Esophagus squamous epithelium (tissue), 5 donors: ENCODE measurements at regions not wholly inside any gene's neighbourhood (a gene's known extent, or its start where the extent isn't known, plus 50 kb on each side); places are given as distances from the start of the nearest gene placed in this dataset.
A peak's percentile ranks its signal among the peaks of the same experiment; 100 is the strongest.
"Not testable (repeated sequence)": the region's sequence is repeated elsewhere in the genome, so short reads cannot be mapped to it uniquely, and the experiment has no call there.

Experiments
- DNase-seq: peaks from one replicate; lab custom pipeline; 2025; lab: John Stamatoyannopoulos, UW
- H3K27ac ChIP-seq, 4 donors: fragments of 200-600 bp; sonication (generic); one replicate each; pipeline ENCODE4 v1.5.1; 2016 to 2019; ENCODE audit warnings: mild to moderate bottlenecking in 1 of 4
- H3K27me3 ChIP-seq, 4 donors: fragments of 200-600 bp; sonication (generic); 1 replicate in 3 of 4; 2 replicates in 1 of 4; pipeline versions ENCODE4 v1.5.1 to v1.6.0; 2017 to 2021; ENCODE audit warnings: antibody characterized with exemption in 1 of 4
- H3K36me3 ChIP-seq, 3 donors: fragments of 200-600 bp; sonication (generic); one replicate each; pipeline ENCODE4 v1.5.1; 2016 to 2019
- H3K4me1 ChIP-seq, 3 donors: fragments of 200-600 bp; sonication (generic); one replicate each; pipeline ENCODE4 v1.5.1; 2017 to 2019
- H3K4me3 ChIP-seq, 4 donors: fragments of 200-600 bp; sonication (generic); 1 replicate in 3 of 4; 2 replicates in 1 of 4; pipeline ENCODE4 v1.5.1; 2016 to 2019; ENCODE audit warnings: mild to moderate bottlenecking in 2 of 4, moderate library complexity in 1 of 4
- H3K9me3 ChIP-seq, 3 donors: fragments of 200-600 bp; sonication (generic); one replicate each; pipeline ENCODE4 v1.5.1; 2016 to 2019
- POLR2A ChIP-seq, 4 donors: fragments of 450-650 bp; IDR thresholded peaks; one replicate each; pipeline ENCODE4 v1.6.1; 2017; ENCODE audit warnings: antibody characterized with exemption in 4 of 4, mild to moderate bottlenecking in 4 of 4, moderate library complexity in 3 of 4
- WGBS, 2 donors: methylation state at CpG; one replicate each; pipeline ENCODE4 v1.1.5; 2018; 5-methylcytosine and 5-hydroxymethylcytosine counted together
- intact Hi-C: fragments of 100-400 bp; cut with DNase I; formaldehyde crosslinking; loops from one replicate; pipeline ENCODE4 v1.15.0; 2022
- TF ChIP-seq, protein P1 (sequence below), 6 experiments: fragments of 450-650 bp in 4 of 6; fragments of 200-600 bp in 2 of 6; sonication (generic) in 2 of 6; IDR thresholded peaks; one replicate each; pipeline ENCODE4 v1.5.1; 2016 to 2019; ENCODE audit warnings: antibody characterized with exemption in 6 of 6, mild to moderate bottlenecking in 4 of 6, moderate library complexity in 4 of 6
- donor health status: DM: yes; HTN: yes; CAD: no.

DNA sequence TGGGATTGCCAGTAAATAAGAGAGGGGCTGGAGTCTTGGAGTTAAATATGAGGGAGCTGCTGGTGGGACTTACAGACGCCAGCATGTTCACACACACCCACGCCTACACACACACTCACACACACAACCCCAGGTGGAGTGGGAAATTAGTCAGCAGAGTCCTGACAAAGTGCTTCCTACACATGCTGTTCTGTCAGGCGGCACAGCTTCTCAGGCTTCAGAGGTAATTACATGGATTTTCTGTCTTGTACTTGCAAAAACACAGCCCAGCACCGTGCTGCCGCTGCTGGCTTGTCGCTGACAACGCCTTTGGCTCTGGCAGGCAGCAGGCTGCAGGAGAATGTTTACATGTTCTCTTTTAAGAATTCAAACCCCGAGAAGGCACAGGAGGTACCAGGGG lies 1186.3 kb upstream of the CELF4 start:
- WGBS, 2 donors = 14 to 18% methylated on average over 8 of the region's 8 CpGs
- H3K9me3 ChIP-seq = no peaks in the 10 kb centered on the region
- peak overlapping the region in 3 of 4 donors; percentile 36 to 71 (median 67) for H3K27ac ChIP-seq
- H3K4me1 ChIP-seq = peaks cover 0 to 36% (median 7%) of the 10 kb centered on the region in 3 donors
- no peak for DNase-seq
- TF ChIP-seq, protein P1, sequence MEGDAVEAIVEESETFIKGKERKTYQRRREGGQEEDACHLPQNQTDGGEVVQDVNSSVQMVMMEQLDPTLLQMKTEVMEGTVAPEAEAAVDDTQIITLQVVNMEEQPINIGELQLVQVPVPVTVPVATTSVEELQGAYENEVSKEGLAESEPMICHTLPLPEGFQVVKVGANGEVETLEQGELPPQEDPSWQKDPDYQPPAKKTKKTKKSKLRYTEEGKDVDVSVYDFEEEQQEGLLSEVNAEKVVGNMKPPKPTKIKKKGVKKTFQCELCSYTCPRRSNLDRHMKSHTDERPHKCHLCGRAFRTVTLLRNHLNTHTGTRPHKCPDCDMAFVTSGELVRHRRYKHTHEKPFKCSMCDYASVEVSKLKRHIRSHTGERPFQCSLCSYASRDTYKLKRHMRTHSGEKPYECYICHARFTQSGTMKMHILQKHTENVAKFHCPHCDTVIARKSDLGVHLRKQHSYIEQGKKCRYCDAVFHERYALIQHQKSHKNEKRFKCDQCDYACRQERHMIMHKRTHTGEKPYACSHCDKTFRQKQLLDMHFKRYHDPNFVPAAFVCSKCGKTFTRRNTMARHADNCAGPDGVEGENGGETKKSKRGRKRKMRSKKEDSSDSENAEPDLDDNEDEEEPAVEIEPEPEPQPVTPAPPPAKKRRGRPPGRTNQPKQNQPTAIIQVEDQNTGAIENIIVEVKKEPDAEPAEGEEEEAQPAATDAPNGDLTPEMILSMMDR (IDR thresholded peaks at IDR 0.05) = no peak
- no peak for TF ChIP-seq POLR2A (IDR thresholded peaks at IDR 0.05)
- no peak overlapping the region for H3K4me3 ChIP-seq
- no peaks in the 10 kb centered on the region for H3K27me3 ChIP-seq
- H3K36me3 ChIP-seq = no peaks in the 10 kb centered on the region
- intact Hi-C loops = no loop called here

DNA sequence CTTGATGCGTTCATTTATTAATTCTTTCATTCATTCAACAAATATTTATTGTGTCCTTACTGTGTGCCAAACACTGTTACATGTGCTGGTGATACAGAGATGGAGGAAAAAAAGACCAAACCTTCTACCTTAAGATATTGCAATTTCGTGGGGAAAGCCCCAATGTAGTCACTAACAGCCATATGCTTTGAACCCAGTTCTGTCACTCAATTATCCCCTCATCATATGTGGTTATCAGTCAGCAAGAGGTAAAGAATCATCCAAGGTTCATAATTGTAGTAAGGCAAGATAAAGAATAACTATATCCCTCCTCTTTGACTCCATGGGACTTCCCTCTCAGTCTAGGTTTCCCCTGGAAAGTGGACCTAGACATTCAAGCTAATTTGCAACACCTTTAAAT lies 1185.6 kb upstream of the CELF4 start:
- no peak for TF ChIP-seq POLR2A (IDR thresholded peaks at IDR 0.05)
- TF ChIP-seq, protein P1 (IDR thresholded peaks at IDR 0.05) = no peak
- Histone ChIP-seq H3K4me1 (peaks cover 0 to 36% (median 7%) of the 10 kb centered on the region in 3 donors), H3K36me3 (no peaks in the 10 kb centered on the region), H3K4me3 (no peak overlapping the region), H3K27ac (peak overlapping the region in 2 of 4 donors; percentile 67 to 71), H3K27me3 (no peaks in the 10 kb centered on the region), H3K9me3 (no peaks in the 10 kb centered on the region)
- intact Hi-C loops = no loop called here
- 34 to 43% methylated on average over 2 of the region's 2 CpGs for WGBS, 2 donors
- no peak for DNase-seq

DNA sequence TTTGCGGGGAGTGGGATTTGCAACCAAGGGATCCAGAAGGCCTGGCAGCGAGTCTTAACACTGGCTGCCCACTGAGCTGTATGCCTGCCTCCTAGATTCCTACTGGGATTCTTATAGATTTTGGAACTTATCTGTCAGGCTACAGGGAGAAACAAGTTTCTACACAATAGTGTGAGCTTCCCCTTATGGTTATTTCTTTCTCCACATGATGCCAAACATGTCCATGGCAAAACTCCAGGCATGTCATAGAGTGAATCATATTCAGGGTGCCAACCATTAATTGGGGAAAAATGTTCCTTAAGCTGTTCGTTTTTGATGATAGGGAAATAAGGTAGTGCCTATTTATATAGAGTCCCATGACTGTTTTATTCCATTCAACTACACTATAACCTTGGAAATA lies 1185.2 kb upstream of the CELF4 start:
- H3K36me3 ChIP-seq = no peaks in the 10 kb centered on the region
- no peak overlapping the region for H3K4me3 ChIP-seq
- H3K27me3 ChIP-seq = no peaks in the 10 kb centered on the region
- H3K27ac ChIP-seq = peak overlapping the region in 2 of 4 donors; percentile 5 to 67
- TF ChIP-seq, protein P1 (IDR thresholded peaks at IDR 0.05) = no peak
- TF ChIP-seq POLR2A (IDR thresholded peaks at IDR 0.05) = no peak
- 31 to 60% methylated on average over 3 of the region's 3 CpGs for WGBS, 2 donors
- H3K4me1 ChIP-seq = peaks cover 0 to 36% (median 7%) of the 10 kb centered on the region in 3 donors
- H3K9me3 ChIP-seq = no peaks in the 10 kb centered on the region
- no peak for DNase-seq
- intact Hi-C loops = no loop called here

DNA sequence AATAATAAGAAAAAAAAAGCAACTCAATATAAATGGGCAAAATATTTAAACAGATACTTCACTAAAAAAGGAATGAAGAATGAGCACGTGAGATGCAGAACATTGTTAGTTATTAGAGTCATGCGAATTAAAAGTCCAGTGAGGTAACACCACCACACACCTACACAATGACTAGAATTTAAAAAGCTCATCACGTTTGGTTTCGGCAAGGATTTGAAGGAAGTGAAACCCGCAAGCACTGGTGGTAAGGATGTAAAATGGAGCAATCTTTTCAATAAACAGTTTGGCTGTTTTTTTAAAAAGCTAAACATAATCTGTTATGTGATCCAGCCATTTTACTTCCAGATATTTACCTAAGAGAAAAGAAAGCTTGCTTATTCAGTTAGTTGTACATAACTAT lies 1181.6 kb upstream of the CELF4 start:
- Histone ChIP-seq H3K27ac (no peak overlapping the region), H3K9me3 (no peaks in the 10 kb centered on the region), H3K4me1 (peaks cover 0 to 29% (median 7%) of the 10 kb centered on the region in 3 donors), H3K4me3 (no peak overlapping the region), H3K27me3 (no peaks in the 10 kb centered on the region), H3K36me3 (no peaks in the 10 kb centered on the region)
- WGBS, 2 donors = 72 to 83% methylated on average over 5 of the region's 5 CpGs
- intact Hi-C loops = no loop called here
- TF ChIP-seq POLR2A (IDR thresholded peaks at IDR 0.05) = no peak
- TF ChIP-seq, protein P1 (IDR thresholded peaks at IDR 0.05) = no peak
- DNase-seq = no peak

DNA sequence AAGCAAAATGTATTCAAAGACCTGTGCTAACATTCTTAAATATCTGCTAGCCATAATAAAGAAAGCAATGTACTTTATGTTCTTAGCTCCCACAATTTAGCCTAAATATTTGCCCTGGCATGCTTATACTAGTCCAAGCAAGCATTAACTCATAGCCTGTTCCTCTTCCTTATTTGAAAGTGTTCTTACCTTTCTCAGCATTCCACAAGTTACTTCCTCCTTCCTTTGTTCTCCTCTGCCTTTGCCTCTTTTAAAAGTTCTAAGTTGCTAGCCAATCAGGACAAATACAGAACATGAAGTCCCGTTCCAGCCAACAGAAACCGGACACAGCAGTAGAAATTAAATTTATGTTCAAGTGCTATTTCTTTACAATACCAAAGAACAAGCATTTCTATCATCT lies 1154.6 kb upstream of the CELF4 start:
- H3K27me3 ChIP-seq, H3K9me3 ChIP-seq, DNase-seq, intact Hi-C loops, H3K4me3 ChIP-seq, H3K36me3 ChIP-seq: not testable (repeated sequence)
- Histone ChIP-seq H3K4me1 (peaks cover 0 to 15% (median 0%) of the 10 kb centered on the region in 3 donors), H3K27ac (peak overlapping the region in 3 of 4 donors; percentile 48 to 77 (median 58))
- 17 to 64% methylated on average over 2 of the region's 2 CpGs for WGBS, 2 donors
